T-helper 1 cell treated with Interleukin-12 subunit alpha and Interleukin-12 subunit beta and Interleukin-4 antibody, amounts not matched to agents 30 μg/mL and 1 μg/mL, for 36 hours (primary cell): ENCODE measurements at regions not wholly inside any gene's neighbourhood (a gene's known extent, or its start where the extent isn't known, plus 50 kb on each side); places are given as distances from the start of the nearest gene placed in this dataset.

Source experiments
- H3K27ac Mint-ChIP-seq: one replicate; pipeline ENCODE4 v1.8.0; 2021; ENCODE audit warnings: mild to moderate bottlenecking, mixed read lengths
- H3K27me3 Mint-ChIP-seq: one replicate; pipeline ENCODE4 v1.8.0; 2021; ENCODE audit warnings: low read depth, mixed read lengths
- H3K36me3 Mint-ChIP-seq: one replicate; pipeline ENCODE4 v1.8.0; 2021; ENCODE audit warnings: low read depth, mixed read lengths
- H3K4me1 Mint-ChIP-seq: one replicate; pipeline ENCODE4 v1.8.0; 2021; ENCODE audit warnings: low read depth, mixed read lengths
- H3K4me3 Mint-ChIP-seq: one replicate; pipeline ENCODE4 v1.8.0; 2021; ENCODE audit warnings: mild to moderate bottlenecking, moderate library complexity, mixed read lengths
- H3K9me3 Mint-ChIP-seq: one replicate; pipeline ENCODE4 v1.8.0; 2021; ENCODE audit warnings: mixed read lengths

DNA sequence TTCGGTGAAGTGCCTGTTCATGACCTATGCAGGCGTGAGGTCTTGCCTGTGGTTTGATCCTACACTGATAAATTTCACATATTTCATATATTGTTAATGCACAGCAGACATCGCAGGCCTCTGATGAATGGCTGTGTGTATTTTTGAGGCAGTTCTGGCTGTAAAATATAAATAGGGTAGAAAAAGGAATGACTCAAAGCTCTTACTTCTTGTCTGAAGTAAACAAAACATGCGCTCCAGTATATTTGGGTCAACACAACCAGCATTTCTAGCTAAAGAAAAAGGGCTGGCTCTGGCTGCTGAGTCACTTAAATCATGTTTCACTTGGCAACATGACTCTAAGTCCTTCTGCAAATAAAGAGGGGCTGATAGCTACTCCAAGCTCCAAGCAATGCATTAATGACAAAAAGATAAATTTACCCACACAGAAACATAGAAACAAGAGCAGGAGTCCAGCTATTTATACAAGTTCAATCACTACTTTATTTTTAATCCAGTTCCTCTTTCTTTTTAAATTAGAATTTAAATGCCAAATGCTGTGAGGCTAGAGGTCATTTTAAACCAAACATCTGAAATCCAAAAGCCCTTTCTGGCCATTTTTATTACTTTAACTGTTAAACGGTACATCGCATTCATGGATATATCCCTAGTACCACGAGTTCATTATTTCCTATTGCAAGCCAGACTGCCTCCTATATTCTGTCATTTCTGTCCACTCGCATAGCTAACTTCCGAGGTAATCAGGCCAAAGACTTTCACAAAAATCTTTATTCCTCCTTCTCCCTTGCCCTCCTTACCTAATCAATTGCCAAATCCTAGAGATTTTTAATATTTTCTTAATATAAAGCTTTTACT lies 54.3 kb upstream of the TMCC3 start:
- Mint-ChIP-seq H3K36me3 (no peaks in the 10 kb centered on the region), H3K27ac (no peak overlapping the region), H3K4me1 (no peaks in the 10 kb centered on the region)

DNA sequence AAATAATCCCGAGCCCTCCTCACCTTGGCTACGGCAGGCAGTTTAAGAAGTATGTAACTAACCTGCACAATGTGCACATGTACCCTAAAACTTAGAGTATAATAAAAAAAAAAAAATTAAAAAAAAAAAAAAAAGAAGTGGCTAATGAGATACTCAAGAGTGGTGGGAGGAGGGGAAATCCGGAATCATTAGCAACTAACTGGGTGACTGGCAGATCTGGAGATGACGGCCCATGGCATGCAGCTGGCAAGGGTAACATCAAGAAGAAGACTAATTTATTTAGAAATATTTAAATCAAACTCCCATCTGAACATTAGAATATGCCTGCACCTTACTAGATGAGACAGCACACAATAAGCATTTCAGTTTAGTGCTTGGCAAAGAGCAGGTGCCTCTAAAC lies 52.3 kb upstream of the TMCC3 start:
- H3K4me3 Mint-ChIP-seq: no peak overlapping the region
- H3K9me3 Mint-ChIP-seq: no peaks in the 10 kb centered on the region
- peaks cover 16% of the 10 kb centered on the region for H3K27me3 Mint-ChIP-seq
- no peaks in the 10 kb centered on the region for H3K36me3 Mint-ChIP-seq
- H3K27ac Mint-ChIP-seq: no peak overlapping the region
- H3K4me1 Mint-ChIP-seq: no peaks in the 10 kb centered on the region

More for the DNA sequence above, 54.3 kb upstream of the TMCC3 start:
- Mint-ChIP-seq H3K27me3 (peaks cover 16% of the 10 kb centered on the region), H3K9me3 (no peaks in the 10 kb centered on the region), H3K4me3 (no peak overlapping the region)

DNA sequence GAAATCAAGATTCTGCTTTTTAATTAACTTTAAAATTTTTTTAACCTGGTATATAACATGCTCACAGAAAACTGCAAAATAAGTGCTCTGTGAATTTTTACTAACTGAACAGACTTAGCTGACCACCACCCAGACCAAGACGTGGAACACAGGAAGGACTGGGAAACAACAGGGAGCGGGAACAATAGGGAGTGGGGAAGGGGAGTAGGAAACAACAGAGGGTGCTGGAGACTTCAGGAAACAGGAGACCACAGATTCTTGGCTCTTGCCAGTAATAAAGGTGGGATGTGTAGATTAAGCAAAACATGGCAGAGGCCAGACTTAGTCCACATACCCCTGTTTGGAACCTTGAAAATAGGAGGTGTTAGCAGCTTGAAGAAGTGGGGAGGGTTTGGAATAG lies 51.4 kb upstream of the TMCC3 start:
- no peaks in the 10 kb centered on the region for H3K4me1 Mint-ChIP-seq
- H3K27ac Mint-ChIP-seq: no peak overlapping the region
- no peaks in the 10 kb centered on the region for H3K9me3 Mint-ChIP-seq
- no peak overlapping the region for H3K4me3 Mint-ChIP-seq
- peaks cover 16% of the 10 kb centered on the region for H3K27me3 Mint-ChIP-seq
- no peaks in the 10 kb centered on the region for H3K36me3 Mint-ChIP-seq

DNA sequence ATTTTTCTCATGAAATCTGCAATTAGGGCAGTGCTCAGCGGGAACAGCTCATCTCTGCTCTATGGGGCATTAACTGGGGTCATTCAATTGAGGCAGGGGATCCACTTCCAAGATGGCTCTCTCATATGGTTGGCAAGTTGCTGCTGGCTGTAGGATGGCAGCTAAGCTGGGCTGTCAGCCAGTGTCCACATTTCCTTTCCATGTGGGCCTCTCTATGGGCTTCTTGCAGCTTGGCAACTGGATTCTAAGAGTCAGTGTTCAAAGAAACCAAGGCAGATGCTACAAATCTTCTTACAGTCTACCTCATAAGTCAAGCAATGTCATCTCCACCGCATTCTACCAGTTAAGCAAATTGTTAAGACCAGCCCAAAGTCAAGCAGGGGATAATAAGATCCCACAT lies 50.3 kb upstream of the TMCC3 start:
- Mint-ChIP-seq H3K36me3 (no peaks in the 10 kb centered on the region), H3K4me1 (no peaks in the 10 kb centered on the region), H3K4me3 (no peak overlapping the region), H3K27ac (no peak overlapping the region), H3K9me3 (no peaks in the 10 kb centered on the region), H3K27me3 (peaks cover 19% of the 10 kb centered on the region)
